HG02610 (cell line): ENCODE measurements at regions not wholly inside any gene's neighbourhood (a gene's known extent, or its start where the extent isn't known, plus 50 kb on each side); places are given as distances from the start of the nearest gene placed in this dataset.

Experiments
- ATAC-seq: cut with Tn5 transposase; IDR thresholded peaks from one replicate; pipeline ENCODE4 v1.9.1; 2021; ENCODE audit warnings: mild to moderate bottlenecking, moderate library complexity; ENCODE audit not compliant: unreplicated experiment

DNA sequence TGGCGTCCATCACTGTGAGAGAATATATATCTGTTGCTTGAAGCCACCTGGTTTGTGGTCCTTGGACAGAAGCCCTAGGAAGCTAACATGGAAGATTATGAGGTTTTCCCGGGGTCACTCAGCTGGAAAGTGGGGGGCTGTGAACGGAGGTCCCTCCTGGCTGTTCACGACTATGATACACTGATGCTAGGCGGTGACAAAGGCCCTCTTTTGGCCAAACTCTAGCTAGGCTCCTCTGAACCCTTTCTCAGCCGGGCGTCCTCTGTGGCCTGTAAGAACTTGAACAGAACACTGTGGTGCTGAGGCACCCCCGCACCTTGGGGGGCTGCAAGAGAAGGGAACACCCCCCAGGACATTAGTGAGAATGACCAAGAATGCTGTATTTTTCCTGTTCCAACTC, 164.6 kb downstream of the TFCP2L1 start:
- ATAC-seq = no peak

DNA sequence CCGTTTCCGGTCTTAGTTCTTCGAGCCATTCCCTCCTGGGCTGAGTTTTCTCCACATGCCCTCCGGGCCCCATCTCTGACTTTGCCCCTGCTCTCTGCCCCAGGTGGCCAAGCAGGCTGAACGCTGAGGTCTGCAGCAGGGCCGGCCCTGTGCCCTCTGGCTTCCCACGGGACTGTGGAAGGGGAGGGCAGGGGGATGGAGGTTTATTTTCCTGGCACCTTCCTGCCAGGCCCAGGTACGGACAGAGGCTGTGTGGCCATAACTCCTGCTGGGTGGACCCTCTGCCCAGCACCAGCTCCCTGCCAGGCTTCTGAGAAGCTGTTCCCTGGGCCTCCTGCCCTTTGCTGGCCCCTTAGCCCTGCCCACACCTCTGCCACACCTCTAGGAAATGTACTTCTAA, 164.0 kb downstream of the TFCP2L1 start:
- no peak for ATAC-seq

DNA sequence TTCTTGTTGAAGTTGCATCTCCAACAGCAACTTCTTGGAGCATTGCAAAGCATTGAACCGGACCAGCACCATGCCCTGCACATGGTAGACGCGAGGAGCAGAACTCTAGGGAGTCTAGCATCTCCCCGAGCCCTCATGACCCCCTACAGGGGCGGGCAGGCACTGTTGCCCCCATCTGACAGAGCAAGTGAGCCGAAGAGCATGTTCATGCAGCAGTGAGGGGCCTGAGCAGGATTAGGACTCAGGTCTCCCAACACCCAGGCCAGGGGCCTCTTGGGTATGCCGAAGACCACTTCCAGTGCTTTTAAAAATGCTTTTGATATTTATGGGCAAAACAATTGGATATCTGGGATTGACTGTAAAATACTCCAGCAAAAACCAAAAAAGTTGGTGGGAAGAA, 163.3 kb downstream of the TFCP2L1 start:
- ATAC-seq = no peak

DNA sequence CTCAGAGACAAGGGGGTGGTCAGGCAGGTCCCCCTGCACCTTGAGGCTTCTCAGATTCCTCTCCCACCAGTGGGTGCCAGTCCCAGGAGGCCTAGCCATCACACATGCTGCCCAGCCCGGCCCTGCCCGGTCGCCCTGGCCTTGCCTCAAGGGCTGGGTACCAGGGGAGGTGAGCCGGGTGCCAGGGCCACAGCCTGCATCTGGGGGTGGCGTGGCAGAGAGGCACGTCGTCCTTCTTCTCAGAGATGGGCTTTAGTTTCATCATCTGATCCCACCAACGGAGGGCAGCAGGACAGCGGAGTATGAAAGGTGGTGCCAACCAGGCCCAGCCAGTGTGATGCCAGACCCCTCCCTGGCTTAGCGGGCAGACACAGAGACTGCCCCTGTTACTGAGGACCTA, 161.7 kb downstream of the TFCP2L1 start:
- ATAC-seq = no peak

DNA sequence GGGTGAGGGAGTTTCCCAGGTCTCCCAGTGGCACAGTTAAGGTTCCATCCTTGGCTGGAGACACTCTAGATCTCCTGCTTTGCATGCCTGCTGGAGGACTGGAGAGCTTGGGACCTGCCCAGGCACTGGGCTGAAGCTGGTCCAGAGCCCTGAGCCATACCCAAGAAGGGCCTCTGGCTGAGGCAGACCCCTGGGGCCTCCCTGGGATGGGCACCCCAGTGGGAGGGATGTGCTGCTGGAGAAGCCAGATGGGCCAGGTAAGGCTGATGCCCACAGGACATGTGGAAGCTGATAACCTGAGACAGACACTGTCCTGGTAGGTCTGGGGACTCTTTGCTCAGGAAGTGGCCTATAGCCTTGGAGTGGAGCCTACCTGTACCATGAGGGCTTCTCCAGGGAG, 160.7 kb downstream of the TFCP2L1 start:
- no peak for ATAC-seq

DNA sequence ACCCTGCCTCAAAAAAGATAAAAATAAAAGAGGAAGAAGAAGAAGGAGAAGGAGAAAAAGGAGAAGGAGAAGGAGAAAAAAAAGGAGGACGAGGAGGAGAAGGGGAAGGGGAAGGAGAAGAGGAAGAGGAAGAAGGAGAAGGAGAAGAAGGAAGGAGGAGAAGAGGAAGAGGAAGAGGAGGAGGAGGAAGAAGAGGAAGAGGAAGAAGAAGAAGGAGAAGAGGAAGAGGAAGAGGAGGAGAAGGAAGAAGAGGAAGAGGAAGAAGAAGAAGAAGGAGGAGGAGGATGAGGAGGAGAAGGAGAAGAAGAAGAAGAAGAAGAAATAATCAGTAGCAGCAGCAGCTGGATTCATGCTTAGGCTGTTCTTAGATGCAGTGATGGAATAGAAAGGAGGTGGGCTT, 159.7 kb downstream of the TFCP2L1 start:
- ATAC-seq = no peak

DNA sequence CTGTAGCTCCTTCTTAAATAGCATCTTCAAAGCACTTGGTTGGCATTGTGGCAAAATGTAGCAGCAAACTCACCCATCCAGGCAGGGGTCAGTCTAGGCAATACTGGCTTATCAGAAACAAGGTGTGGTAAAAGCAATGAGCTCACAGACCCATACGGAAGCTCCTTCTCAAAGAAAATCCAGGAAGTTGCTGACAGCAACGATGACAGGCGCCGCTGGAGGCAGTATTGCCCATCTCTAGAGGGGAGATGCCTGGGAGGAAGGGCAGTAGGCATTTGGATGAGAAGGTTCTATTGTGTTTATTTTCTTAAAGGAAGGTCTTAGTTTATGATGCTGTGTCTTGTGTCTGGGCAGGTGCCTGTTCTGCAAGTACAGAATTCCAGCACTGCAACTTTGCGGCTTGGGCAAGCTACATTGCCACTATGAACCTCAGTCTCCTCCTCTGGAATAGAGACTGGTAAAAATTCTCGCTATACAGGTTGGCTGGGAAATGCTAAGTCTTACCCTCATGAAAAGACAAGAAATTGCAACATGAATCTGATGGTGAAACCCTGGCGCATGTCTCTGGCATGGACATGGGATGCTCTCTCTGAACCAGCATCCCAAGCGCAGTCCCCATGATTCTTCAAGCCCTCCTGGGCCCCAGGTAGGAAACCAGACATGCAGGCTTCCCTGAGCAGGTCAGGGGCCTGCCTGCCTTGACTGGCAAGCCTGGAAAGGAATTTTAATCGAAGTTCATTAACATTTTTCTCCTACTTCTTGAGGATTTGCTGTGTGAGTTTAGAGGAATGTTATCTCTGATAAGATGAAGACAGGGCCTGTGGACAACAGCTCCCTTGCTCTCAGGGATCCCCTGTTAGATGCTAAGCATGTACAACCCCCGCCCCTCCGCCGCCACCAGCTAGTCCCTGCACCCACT, 156.0 kb downstream of the TFCP2L1 start:
- ATAC-seq = no peak

DNA sequence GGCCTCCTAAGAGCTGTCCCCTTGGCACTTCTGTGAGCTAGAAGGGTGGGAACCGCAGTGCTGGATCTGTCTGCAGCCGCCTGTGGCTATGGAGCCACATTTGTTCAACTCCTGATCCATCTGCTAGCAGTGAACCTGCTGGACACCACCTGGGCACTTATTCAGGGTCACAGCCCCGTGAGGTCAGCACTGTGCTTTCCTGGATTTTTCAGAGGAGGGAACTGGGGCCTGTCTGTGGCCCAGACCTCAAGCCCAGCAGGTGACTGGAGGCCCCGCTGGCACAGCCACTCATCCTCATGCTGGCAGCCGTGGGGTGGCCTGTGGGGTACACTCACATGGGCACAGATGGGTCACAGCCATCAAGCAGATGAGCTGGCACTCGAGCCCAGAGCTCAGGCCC, 155.3 kb downstream of the TFCP2L1 start:
- no peak for ATAC-seq

DNA sequence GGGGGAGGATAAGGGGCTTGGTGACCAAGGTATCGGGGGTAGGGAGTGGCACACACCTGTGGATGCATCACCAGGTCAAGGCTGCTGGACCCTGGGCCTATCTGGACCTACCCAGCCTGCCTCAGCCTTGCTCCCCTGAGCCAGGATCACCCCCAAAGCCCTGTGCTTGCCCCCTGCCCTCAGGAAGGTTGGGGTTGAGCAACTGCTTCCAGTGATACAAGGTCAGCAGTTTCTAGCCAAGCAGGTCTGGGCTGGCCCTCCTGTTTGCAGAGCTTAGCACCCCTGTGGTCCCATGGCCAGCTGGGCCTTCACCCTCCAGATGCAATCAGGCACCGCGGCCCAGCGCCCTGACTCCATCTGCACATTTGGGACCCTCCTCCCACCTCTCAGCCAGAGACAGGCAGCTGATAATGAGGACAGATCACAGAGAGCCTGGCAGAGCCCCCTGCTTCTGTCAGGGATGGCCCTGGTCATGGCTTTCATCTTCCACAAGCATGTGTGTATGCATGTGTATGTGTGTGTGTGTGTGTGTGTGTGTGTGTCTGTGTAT, 154.6 kb downstream of the TFCP2L1 start:
- ATAC-seq = no peak

DNA sequence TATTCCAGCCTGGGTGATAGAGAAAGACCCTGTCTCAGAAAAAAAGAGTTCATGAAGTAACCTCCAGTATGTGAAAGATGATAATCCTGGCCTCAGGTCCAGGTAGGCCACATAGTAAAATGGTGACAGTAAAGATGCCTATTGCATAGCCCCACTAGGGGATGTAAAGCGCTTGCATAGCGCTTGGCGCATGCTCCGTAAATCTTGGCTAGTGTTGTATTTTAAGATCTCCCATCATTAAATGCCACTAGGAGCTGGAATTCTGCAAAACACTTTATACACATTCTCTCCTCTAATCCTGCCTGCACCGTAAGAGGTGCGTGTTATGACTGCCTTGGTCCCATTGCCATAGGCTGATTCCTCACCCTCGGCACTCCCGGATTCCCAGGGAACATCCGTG, 153.6 kb downstream of the TFCP2L1 start:
- ATAC-seq = no peak

DNA sequence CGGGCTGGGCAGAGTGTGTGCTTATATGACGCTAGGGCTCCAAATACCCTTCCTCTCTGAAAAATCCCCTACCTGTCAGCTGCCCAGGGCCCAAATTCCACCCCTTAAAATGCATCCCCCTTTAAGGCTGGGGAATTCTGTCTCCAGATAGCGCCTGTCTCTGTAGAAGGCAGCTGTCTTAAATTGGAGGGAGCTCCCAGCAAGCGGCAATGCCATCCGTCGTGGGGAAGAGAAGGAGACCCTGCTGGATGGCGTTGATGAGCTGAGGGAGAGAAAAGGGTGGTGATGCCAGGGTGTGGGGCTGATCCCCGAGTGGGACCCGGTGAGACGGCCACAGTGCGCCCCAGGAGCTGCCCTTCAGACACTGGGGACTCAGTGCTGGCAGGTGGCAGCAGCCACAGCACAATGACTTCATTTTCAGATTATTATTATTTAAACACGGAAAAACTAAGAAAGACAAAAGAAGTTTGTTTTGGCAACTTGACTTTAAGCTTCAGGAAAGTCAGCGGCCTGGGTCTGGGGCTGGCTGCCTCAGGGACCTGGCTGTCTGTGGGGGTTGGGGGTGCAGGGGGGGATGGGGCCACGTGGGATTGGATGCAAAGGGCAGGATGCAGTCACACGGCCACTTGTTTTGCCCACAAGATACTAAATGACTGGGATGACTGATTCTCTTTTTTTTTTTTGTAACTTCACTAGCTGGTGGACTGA, 152.8 kb downstream of the TFCP2L1 start:
- ATAC-seq = no peak

DNA sequence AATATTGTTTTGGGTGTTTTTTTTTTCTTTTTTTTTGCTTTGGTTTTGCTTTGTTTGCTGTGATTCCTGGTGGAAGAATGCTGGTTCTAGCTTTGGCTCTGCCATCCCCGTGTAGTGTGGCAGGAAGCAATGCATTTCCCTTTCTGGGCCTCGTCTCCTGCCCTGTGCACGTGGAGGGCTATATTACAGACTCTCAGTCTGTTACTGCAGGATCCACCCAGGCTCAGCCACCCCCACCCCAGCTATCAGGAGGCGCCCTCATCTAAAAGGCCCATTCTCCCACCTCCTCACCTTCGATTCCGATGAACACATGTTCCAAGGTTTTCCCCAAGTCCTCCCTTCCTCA, 152.3 kb downstream of the TFCP2L1 start:
- no peak for ATAC-seq

DNA sequence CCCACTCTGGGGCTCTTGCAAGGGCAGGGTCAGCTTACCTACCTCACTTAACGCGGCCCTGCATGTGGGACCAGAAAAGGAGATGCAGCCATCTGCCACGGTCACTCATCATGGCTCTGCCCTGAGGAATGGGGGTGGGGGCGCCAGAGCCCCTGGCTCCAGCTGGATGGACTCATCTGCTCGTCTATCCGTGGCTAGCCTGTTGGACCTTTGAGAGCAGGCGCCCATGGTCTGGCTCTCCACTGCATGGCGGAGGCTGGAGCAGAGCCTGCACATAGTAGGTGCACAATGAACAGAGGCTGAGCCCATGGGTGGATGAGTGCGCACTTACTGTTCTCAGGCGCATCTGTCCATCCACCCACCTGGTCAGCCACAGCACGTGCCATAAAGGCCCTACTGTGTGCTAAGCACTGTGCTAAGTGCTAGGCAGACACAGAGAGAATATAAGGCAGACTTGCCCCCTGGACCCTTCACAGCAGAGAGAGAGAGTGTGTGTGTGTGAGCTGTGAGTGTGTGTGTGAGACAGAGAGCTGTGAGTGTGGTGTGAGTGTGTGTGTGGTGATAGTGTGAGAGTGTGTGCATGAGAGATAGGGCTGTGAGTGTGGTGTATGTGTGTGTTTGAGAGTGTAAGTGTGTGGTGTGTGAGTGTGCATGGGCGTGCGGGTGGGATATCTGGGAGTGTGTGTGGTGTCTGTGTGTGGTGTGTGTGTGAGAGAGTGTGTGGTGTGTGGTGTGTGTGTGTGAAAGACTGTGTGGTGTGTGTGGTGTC, 151.3 kb downstream of the TFCP2L1 start:
- no peak for ATAC-seq

DNA sequence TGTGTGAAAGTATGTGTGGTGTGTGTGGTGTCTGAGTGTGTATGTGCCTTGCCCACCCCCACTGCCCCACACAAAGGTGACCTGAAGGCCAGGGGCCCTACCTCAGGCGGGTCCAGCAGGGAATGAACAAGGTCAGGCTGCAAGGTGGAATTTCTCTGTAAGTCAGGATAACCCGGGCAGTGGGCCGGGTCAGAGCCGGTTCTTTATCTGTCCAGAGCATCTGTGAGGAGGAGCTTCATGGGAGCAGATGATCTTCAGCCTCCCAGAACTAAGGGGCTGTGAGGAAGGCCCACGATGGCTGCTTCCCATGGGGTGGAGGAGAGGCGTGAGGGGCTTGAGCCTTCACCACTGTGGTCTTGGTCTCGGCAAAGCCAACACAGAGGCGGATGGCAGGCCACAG, 150.3 kb downstream of the TFCP2L1 start:
- ATAC-seq = no peak

DNA sequence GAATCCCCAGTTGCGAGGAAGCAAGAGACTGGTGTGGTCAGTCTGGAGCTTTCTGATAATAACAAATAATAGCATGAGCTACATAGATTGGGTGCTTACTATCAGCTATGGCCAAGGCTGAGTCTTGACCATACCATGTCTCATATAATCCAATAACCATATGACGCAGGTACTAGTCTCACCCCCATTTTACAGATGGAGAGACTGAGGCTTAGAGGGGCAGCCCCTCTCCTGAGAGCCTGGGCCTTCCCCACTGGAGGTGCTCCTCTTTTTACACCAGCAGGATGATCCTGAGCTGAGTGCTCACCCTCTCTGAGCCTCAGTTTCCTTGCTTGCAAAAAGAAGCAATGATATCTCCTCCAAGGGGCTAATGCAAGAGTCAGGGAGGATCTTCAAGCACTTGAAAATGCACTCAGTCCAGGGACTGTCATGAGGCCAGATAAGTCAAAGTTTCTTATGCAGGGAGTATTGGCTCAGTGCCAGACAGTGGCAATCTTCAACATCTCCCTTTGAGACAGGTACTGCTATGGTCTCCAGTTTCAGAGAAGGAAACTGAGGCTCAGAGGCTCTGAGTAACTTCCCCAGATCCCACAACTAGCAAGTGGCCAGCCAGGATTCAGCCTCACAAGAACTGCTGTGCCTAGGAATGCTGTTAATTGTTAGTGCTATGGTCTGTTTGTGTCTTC, 149.7 kb downstream of the TFCP2L1 start:
- no peak for ATAC-seq

DNA sequence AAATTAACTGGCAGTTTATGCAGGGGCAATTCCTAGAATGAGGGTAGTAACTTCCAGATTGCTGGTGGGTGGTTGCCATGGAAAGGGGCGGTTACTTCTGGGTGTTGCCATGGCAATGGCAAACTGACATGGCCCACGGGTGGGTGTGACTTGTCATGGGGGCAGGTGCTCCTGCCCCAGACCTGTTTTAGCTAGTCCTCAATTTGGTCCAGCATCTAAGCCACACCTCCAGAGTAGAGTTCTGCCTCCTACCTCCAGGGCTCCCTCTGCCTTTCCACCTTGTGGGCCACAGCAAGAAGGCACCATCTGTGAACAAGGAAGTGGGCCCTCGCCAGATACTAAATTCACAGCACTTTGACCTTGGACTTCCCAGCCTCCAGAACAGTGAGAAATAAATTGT, 148.7 kb downstream of the TFCP2L1 start:
- ATAC-seq = no peak

DNA sequence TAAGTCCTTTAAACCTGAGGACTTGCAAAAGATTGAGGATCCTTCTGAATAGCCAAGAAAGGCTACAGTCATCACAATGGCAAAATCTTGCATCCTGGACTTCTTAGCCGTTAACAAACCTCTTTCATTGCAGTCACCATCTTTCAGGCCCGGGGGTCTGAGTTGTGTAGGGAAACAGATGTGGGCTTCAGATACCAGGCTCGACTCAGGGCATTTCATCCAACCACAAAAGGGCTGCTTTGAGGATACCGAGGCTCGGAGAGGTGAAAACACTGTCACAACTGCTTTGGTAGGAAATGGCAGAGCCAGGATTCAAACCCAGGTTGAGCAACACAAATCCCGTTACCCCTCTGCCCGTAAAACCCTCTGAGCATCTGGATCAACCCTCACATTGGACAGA, 147.4 kb downstream of the TFCP2L1 start:
- no peak for ATAC-seq

DNA sequence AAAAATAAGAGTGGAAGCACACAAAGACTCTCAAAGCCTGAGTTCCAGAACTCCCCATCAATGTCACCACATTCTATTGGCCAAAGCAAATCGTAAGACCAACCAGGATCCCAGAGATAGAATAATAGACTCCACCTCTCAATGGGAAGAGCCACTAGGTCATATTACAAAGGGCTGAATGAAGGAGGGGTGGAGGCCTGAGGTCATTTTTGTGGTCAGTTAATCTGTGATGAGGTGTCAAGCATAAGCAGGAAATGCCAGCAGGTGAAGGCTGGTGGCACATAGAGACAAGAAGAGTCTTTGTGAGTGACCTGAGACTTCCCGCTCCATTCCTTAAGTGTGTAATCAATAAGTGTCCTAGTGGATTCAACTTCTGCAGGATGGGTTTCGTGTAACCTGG, 144.3 kb downstream of the TFCP2L1 start:
- ATAC-seq = no peak

DNA sequence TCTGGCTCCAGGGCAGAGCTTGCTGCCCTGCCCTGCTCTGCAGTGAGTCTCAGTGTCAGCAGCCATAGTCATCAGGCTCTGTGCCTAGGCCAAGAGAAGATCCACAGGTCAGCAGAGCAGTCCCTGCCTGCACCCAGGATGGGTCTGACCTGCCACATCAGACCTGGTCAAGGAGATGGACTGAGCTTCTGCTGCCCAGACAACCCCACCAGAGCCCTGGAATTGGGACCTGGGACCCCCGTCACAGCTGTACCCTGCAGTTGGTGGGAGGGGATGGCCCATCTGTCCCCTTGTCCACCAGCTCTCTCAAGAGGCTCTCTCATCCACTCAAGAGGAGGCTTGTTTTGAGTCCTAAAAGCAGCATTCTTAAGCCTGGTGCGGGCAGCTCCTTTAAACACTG, 142.6 kb downstream of the TFCP2L1 start:
- no peak for ATAC-seq

DNA sequence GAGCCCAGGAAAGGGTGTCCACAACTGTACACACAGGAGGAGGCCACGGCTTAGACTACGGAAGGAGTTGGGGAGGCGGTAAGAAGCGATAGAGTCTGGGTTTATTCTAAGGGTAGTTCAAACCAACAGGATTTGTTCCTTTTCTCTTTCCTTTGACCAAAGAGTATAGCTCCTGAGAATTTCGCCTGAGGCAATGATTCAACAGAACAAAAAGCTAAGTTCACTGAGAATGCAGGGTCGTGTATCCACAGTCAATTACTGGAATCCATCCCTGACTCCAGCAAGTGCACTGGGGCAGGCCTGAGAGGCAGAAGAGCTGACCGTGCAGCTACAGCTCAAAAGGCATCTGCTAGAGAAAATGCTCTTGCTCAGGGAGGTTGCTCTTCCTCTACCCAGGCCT, 140.9 kb downstream of the TFCP2L1 start:
- ATAC-seq = no peak

DNA sequence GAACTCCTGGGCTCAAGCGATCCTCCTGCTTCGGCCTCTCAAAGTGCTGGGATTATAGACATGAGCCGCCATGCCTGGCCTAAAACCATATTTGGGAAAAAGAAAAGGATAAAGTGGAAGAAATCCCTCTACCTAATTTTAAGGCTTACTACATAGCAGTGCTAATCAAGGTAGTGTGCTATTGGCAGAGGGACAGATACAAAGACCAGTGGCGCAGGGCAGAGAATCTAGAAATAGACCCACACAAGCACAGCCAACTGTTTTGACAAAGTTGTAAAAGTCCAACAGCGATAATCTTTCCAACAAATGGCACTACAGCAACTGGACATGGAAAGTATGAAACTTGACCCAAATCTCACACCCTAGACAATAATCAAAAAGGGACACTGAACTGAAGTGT, 138.4 kb downstream of the TFCP2L1 start:
- no peak for ATAC-seq
